ENCODE measurements at regions not wholly inside any gene's neighbourhood (a gene's known extent, or its start where the extent isn't known, plus 50 kb on each side); places are given as distances from the start of the nearest gene placed in this dataset.

DNA sequence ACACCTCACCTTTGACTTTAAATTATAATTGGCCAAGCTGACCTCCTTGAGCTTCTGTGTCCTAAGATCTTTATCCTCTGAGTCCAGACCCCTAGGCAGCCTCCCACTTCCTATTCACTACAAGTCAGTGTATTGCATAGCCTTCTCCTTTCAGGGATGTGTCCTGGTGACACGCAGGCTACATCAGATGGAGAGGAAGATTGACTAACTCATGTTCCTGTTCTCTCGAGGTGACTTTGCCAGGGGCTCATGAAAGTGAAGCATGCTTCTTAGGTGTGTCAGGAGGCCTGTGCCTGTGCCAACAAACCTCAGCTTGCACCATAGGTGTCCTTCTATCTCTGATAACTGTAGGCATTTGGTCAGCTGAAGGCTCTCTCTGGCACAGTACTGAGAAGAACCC lies 195.7 kb upstream of the HS3ST1 start:
- Histone ChIP-seq H3K27ac (peak overlapping the region; percentile 30 to 40; a peak in 4 of 6 replicates), H3K4me2 (no peak overlapping the region), H3K9me3 (no peaks in the 10 kb centered on the region), H3K4me3 (no peak overlapping the region), H3K4me1 (peaks cover 24% of the 10 kb centered on the region)
- FAIRE-seq = no peak
- TF ChIP-seq KDM1A (IDR thresholded peaks at IDR 0.05; ENCODE audit: low read depth) = no peak
- TF ChIP-seq FOSL2 (IDR thresholded peaks at IDR 0.05) = no peak
- TF ChIP-seq FOSL2 (CRISPR knock-in tag; IDR thresholded peaks at IDR 0.05) = no peak
- TF ChIP-seq, protein P1, sequence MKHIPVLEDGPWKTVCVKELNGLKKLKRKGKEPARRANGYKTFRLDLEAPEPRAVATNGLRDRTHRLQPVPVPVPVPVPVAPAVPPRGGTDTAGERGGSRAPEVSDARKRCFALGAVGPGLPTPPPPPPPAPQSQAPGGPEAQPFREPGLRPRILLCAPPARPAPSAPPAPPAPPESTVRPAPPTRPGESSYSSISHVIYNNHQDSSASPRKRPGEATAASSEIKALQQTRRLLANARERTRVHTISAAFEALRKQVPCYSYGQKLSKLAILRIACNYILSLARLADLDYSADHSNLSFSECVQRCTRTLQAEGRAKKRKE (CRISPR knock-in tag; IDR thresholded peaks at IDR 0.05; ENCODE audit: low read depth) = no peak
- TF ChIP-seq EP300 (IDR thresholded peaks at IDR 0.05) = no peak
- no peak for TF ChIP-seq NFE2L2 (conservative IDR thresholded peaks at IDR 0.05; ENCODE audit: low read length)
- TF ChIP-seq SREBF2 (IDR thresholded peaks at IDR 0.05) = no peak
- no peak for TF ChIP-seq JUNB (IDR thresholded peaks at IDR 0.05)
- CTCF ChIA-PET = interaction anchor here (0.7 to 1.1 kb wide), 2 partner anchors 8 to 135 kb away, joined by 3 to 4 read pairs; no protein-coding TSS in a partner anchor
- no peak for ATAC-seq
- POLR2A ChIA-PET = no interaction called here
- no peak for DNase-seq (ENCODE audit: low read depth in 1 of 2, low spot score in 1 of 2)
- 11% methylated on average over 2 of the region's 2 CpGs for WGBS (ENCODE audit: missing lambda C conversion rate)

DNA sequence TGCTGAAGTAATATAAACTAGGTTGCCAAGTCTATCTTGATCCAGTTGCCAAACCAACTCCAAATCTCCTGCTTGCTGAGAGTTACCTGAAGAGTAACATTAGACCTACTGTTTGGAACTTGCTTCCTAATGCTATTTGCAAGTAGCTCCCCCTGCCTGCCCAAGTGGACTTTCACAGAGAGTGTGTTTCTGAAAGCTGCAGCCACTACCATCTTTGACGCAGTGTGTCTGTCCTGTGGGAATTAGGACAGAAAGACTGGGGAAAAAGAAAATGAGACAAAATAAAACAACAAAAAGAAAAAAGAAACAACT lies 195.0 kb upstream of the HS3ST1 start:
- no peak overlapping the region; a peak in 1 of 6 replicates for H3K27ac ChIP-seq
- 76% methylated on average over 1 of the region's 1 CpG for WGBS (ENCODE audit: missing lambda C conversion rate)
- FAIRE-seq = no peak
- H3K4me1 ChIP-seq = peaks cover 21% of the 10 kb centered on the region
- TF ChIP-seq SMC3 (IDR thresholded peaks at IDR 0.05) = peak; percentile 43; the same call in 2 of the 3 replicates
- peak; percentile 53 to 54 for TF ChIP-seq RAD21 (conservative IDR thresholded peaks at IDR 0.05 in 1 of 2, IDR thresholded peaks at IDR 0.05 in 1 of 2)
- no peak for TF ChIP-seq CEBPB (IDR thresholded peaks at IDR 0.05)
- TF ChIP-seq, protein P2, sequence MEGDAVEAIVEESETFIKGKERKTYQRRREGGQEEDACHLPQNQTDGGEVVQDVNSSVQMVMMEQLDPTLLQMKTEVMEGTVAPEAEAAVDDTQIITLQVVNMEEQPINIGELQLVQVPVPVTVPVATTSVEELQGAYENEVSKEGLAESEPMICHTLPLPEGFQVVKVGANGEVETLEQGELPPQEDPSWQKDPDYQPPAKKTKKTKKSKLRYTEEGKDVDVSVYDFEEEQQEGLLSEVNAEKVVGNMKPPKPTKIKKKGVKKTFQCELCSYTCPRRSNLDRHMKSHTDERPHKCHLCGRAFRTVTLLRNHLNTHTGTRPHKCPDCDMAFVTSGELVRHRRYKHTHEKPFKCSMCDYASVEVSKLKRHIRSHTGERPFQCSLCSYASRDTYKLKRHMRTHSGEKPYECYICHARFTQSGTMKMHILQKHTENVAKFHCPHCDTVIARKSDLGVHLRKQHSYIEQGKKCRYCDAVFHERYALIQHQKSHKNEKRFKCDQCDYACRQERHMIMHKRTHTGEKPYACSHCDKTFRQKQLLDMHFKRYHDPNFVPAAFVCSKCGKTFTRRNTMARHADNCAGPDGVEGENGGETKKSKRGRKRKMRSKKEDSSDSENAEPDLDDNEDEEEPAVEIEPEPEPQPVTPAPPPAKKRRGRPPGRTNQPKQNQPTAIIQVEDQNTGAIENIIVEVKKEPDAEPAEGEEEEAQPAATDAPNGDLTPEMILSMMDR (IDR thresholded peaks at IDR 0.05) = peak; percentile 38
- TF ChIP-seq CHD4 (IDR thresholded peaks at IDR 0.05; ENCODE audit: borderline replicate concordance) = no peak
- H3K4me2 ChIP-seq = 0 out of 3 replicates have a peak overlapping the region, but pooled peaks have one; percentile 30
- ChIA-PET POLR2A (no interaction called here), CTCF (interaction anchor here (1.1 kb wide), 1 partner anchor 134 kb away, joined by 3 read pairs; no protein-coding TSS in a partner anchor)
- H3K9me3 ChIP-seq = no peaks in the 10 kb centered on the region
- no peak overlapping the region for H3K4me3 ChIP-seq
- DNase-seq (ENCODE audit: low read depth in 1 of 2, low spot score in 1 of 2) = peak; percentile 8 to 55
- ATAC-seq = peak in 1 of 2 experiments; percentile 58; a peak in 1 of 6 replicates

DNA sequence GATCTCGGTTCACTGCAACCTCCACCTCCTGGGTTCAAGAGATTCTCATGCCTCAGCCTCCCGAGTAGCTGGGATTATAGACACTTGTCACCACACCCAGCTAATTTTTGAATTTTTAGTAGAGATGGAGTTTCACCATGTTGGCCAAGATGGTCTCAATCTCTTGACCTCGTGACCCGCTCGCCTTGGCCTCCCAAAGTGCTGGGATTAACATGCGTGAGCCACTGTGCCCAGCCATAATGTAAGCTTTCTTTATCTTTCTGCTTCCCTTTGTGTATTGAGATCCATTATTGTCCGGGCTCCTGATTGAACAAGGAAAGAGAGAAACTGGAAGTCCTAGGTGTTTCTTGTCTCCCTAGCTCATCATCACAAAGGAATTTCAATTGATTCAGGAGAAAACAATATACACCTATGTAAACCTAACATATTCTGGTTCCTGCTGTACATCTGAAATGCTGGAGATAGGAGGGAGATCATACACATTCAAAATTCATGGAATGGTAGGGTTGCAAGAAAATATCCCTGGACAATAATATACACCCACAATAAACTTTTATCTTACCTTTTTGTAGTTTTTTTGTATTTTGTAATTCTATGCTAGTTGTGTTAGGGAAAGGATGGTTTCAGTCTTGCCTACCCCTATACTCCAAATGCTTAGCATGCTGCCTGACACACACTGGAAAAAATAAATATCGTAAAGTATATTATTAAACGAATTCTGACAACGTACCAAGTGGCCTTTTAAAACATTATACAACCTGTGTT lies 194.4 kb upstream of the HS3ST1 start:
- POLR2A ChIA-PET = no interaction called here
- FAIRE-seq = no peak

More for the DNA sequence above, 194.4 kb upstream of the HS3ST1 start:
- no peak for TF ChIP-seq GATA3 (IDR thresholded peaks at IDR 0.05; ENCODE audit: borderline replicate concordance)
- TF ChIP-seq, protein P3, sequence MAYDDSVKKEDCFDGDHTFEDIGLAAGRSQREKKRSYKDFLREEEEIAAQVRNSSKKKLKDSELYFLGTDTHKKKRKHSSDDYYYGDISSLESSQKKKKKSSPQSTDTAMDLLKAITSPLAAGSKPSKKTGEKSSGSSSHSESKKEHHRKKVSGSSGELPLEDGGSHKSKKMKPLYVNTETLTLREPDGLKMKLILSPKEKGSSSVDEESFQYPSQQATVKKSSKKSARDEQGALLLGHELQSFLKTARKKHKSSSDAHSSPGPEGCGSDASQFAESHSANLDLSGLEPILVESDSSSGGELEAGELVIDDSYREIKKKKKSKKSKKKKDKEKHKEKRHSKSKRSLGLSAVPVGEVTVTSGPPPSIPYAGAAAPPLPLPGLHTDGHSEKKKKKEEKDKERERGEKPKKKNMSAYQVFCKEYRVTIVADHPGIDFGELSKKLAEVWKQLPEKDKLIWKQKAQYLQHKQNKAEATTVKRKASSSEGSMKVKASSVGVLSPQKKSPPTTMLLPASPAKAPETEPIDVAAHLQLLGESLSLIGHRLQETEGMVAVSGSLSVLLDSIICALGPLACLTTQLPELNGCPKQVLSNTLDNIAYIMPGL (CRISPR knock-in tag; IDR thresholded peaks at IDR 0.05; ENCODE audit: borderline replicate concordance) = no peak
- TF ChIP-seq, protein P4, sequence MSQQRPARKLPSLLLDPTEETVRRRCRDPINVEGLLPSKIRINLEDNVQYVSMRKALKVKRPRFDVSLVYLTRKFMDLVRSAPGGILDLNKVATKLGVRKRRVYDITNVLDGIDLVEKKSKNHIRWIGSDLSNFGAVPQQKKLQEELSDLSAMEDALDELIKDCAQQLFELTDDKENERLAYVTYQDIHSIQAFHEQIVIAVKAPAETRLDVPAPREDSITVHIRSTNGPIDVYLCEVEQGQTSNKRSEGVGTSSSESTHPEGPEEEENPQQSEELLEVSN (IDR thresholded peaks at IDR 0.05; ENCODE audit: borderline replicate concordance, low read depth) = no peak
- TF ChIP-seq, protein P5, sequence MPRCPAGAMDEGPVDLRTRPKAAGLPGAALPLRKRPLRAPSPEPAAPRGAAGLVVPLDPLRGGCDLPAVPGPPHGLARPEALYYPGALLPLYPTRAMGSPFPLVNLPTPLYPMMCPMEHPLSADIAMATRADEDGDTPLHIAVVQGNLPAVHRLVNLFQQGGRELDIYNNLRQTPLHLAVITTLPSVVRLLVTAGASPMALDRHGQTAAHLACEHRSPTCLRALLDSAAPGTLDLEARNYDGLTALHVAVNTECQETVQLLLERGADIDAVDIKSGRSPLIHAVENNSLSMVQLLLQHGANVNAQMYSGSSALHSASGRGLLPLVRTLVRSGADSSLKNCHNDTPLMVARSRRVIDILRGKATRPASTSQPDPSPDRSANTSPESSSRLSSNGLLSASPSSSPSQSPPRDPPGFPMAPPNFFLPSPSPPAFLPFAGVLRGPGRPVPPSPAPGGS (IDR thresholded peaks at IDR 0.05) = no peak
- no peak for TF ChIP-seq ESRRA (IDR thresholded peaks at IDR 0.05; ENCODE audit: borderline replicate concordance, low read length)
- no peak for TF ChIP-seq HDAC2 (IDR thresholded peaks at IDR 0.05)
- TF ChIP-seq NPAS2 (CRISPR knock-in tag; IDR thresholded peaks at IDR 0.05; ENCODE audit: borderline replicate concordance) = no peak
- TF ChIP-seq HOXA7 (CRISPR knock-in tag; IDR thresholded peaks at IDR 0.05) = no peak
- no peak for TF ChIP-seq RARB (CRISPR knock-in tag; IDR thresholded peaks at IDR 0.05)
- TF ChIP-seq JUN (IDR thresholded peaks at IDR 0.05) = no peak
- TF ChIP-seq, protein P6, sequence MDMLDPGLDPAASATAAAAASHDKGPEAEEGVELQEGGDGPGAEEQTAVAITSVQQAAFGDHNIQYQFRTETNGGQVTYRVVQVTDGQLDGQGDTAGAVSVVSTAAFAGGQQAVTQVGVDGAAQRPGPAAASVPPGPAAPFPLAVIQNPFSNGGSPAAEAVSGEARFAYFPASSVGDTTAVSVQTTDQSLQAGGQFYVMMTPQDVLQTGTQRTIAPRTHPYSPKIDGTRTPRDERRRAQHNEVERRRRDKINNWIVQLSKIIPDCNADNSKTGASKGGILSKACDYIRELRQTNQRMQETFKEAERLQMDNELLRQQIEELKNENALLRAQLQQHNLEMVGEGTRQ (IDR thresholded peaks at IDR 0.05) = no peak
- no peak for TF ChIP-seq FOXS1 (CRISPR knock-in tag; IDR thresholded peaks at IDR 0.05)
- TF ChIP-seq MAZ (IDR thresholded peaks at IDR 0.05; ENCODE audit: borderline replicate concordance, low read depth, low read length) = no peak
- no peak for TF ChIP-seq NR3C1 (IDR thresholded peaks at IDR 0.05)
- TF ChIP-seq ZC3H11A (IDR thresholded peaks at IDR 0.05) = no peak
- no peak overlapping the region for H3K4me3 ChIP-seq
- H3K9me3 ChIP-seq = no peaks in the 10 kb centered on the region
- WGBS (ENCODE audit: missing lambda C conversion rate) = 60% methylated on average over 10 of the region's 10 CpGs
- H3K27ac ChIP-seq = no peak overlapping the region
- H3K4me2 ChIP-seq = 0 out of 3 replicates have a peak overlapping the region, but pooled peaks have one; percentile 30
- no peak for ATAC-seq
- peaks cover 21% of the 10 kb centered on the region for H3K4me1 ChIP-seq
- no peak for DNase-seq (ENCODE audit: low read depth in 1 of 2, low spot score in 1 of 2)
- CTCF ChIA-PET = interaction anchor here (0.6 to 1.1 kb wide), 2 partner anchors 134 to 619 kb away, joined by 3 read pairs; no protein-coding TSS in a partner anchor
